Pancreas (tissue), 10 donors: ENCODE measurements at regions not wholly inside any gene's neighbourhood (a gene's known extent, or its start where the extent isn't known, plus 50 kb on each side); places are given as distances from the start of the nearest gene placed in this dataset.
"Not testable (repeated sequence)": the region's sequence is repeated elsewhere in the genome, so short reads cannot be mapped to it uniquely, and the experiment has no call there.

Experiments used
- ATAC-seq, 4 donors: fragments of 200-7000 bp; cut with Tn5 transposase; one replicate each; pipeline versions ENCODE4 v1.8.0 to v1.9.1; 2020; ENCODE audit warnings: mild to moderate bottlenecking in 4 of 4, moderate library complexity in 4 of 4
- DNase-seq, 6 donors: peaks; one replicate each; pipeline ENCODE4 v3.0.0-alpha.2; 2020
- FAIRE-seq: peaks from 2 replicates; lab custom pipeline; 2012; peaks lifted over from hg19 to GRCh38; lab: Jason Lieb, UNC
- H3K27ac ChIP-seq, 4 donors: fragments of 200-600 bp; sonication (generic); 1 replicate in 3 of 4; 2 replicates in 1 of 4; pipeline versions ENCODE4 v1.5.0 to v1.8.0; 2020
- H3K27me3 ChIP-seq, 4 donors: fragments of 200-600 bp; one replicate each; pipeline ENCODE4 v1.8.0; 2021
- H3K36me3 ChIP-seq, 3 donors: fragments of 200-600 bp; sonication (generic) in 1 of 3; one replicate each; pipeline versions ENCODE4 v1.5.0 to v1.8.0; 2020 to 2021
- H3K4me1 ChIP-seq, 3 donors: fragments of 200-600 bp; one replicate each; pipeline ENCODE4 v1.8.0; 2021
- H3K4me3 ChIP-seq, 4 donors: fragments of 200-600 bp; sonication (generic) in 2 of 4; one replicate each; pipeline versions ENCODE4 v1.5.0 to v1.8.0; 2020 to 2021
- H3K9me3 ChIP-seq, 4 donors: fragments of 200-600 bp; one replicate each; pipeline ENCODE4 v1.8.0; 2021
- CTCF ChIP-seq, 4 donors: fragments of 200-600 bp; sonication (generic) in 3 of 4; IDR thresholded peaks; one replicate each; pipeline versions ENCODE4 v1.5.0 to v1.8.0; 2021; ENCODE audit warnings: antibody characterized with exemption in 4 of 4
- WGBS, 2 donors: extraction: QIAGEN DNeasy Blood & Tissue Kit; methylation state at CpG; one replicate each; pipeline ENCODE4 v1.1.7; 2013; 5-methylcytosine and 5-hydroxymethylcytosine counted together
- intact Hi-C, 3 donors: fragments of 100-400 bp; cut with DNase I; formaldehyde crosslinking; loops; one replicate each; pipeline versions ENCODE4 v1.11.1 to v1.14.2; 2022
- donor health status: healthy with polysubstance abuse.
- donor health status: DM: no; HTN: no; CAD: no; lungs with moderate emphysema.
- donor health status: DM: no; HTN: no; CAD: no.
- donor health status: control.
- donor health status: control.
- donor health status: Bipolar disorder and iron deficiency.
- donor health status: DM: yes; HTN: yes; CAD: no.
- donor health status: DM: no; HTN: no; CAD: no.
- donor health status: DM: no; HTN: no; CAD: no.
- donor health status: DM: yes; HTN: yes; CAD: no.

- ATAC-seq (no peak), DNase-seq (no peak), FAIRE-seq (no peak)
- no peaks in the 10 kb centered on the region for H3K9me3 ChIP-seq
- no peak for TF ChIP-seq CTCF (IDR thresholded peaks at IDR 0.05)
- 85 to 95% methylated on average over 2 of the region's 2 CpGs for WGBS, 2 donors
- no peaks in the 10 kb centered on the region for H3K4me1 ChIP-seq
- intact Hi-C loops = no loop called here
- H3K27ac ChIP-seq = no peak overlapping the region
- H3K36me3 ChIP-seq = no peaks in the 10 kb centered on the region
- H3K27me3 ChIP-seq = no peaks in the 10 kb centered on the region
- no peak overlapping the region for H3K4me3 ChIP-seq
Measured at GRCh38 chr3:20836801-20837200, 650.8 kb upstream of the SGO1 start.

GRCh38 chr3:20832963-20833362 is 647.0 kb upstream of the SGO1 start:
- no peaks in the 10 kb centered on the region for H3K4me1 ChIP-seq
- H3K4me3 ChIP-seq = no peak overlapping the region
- no peak overlapping the region for H3K27ac ChIP-seq
- no peaks in the 10 kb centered on the region for H3K36me3 ChIP-seq
- WGBS, 2 donors = 83 to 93% methylated on average over 2 of the region's 2 CpGs
- ATAC-seq (no peak), FAIRE-seq (no peak), DNase-seq (no peak)
- H3K9me3 ChIP-seq = no peaks in the 10 kb centered on the region
- intact Hi-C loops = no loop called here
- TF ChIP-seq CTCF (IDR thresholded peaks at IDR 0.05) = no peak
- no peaks in the 10 kb centered on the region for H3K27me3 ChIP-seq

GRCh38 chr3:20822251-20822650 is 636.2 kb upstream of the SGO1 start:
- intact Hi-C loops = no loop called here
- Histone ChIP-seq H3K27me3 (no peaks in the 10 kb centered on the region), H3K36me3 (no peaks in the 10 kb centered on the region), H3K9me3 (no peaks in the 10 kb centered on the region), H3K4me1 (no peaks in the 10 kb centered on the region), H3K27ac (no peak overlapping the region), H3K4me3 (no peak overlapping the region)
- DNase-seq (no peak), FAIRE-seq (no peak), ATAC-seq (no peak)
- no peak for TF ChIP-seq CTCF (IDR thresholded peaks at IDR 0.05)

- H3K27ac ChIP-seq, H3K4me3 ChIP-seq, ATAC-seq, DNase-seq, H3K36me3 ChIP-seq, FAIRE-seq, intact Hi-C loops, H3K4me1 ChIP-seq, H3K27me3 ChIP-seq, H3K9me3 ChIP-seq: not testable (repeated sequence)
- WGBS, 2 donors = 86 to 88% methylated on average over 9 of the region's 9 CpGs
Measured at GRCh38 chr3:20820872-20821271, 634.9 kb upstream of the SGO1 start.

GRCh38 chr3:20811631-20812030 is 625.6 kb upstream of the SGO1 start:
- no peak overlapping the region for H3K27ac ChIP-seq
- no peaks in the 10 kb centered on the region for H3K9me3 ChIP-seq
- no peaks in the 10 kb centered on the region for H3K4me1 ChIP-seq
- no peaks in the 10 kb centered on the region for H3K36me3 ChIP-seq
- H3K27me3 ChIP-seq = no peaks in the 10 kb centered on the region
- ATAC-seq (no peak), FAIRE-seq (no peak), DNase-seq (no peak)
- H3K4me3 ChIP-seq = no peak overlapping the region
- TF ChIP-seq CTCF (IDR thresholded peaks at IDR 0.05) = no peak
- intact Hi-C loops = no loop called here
- WGBS, 2 donors = 60 to 73% methylated on average over 2 of the region's 2 CpGs

GRCh38 chr3:20811006-20811405 is 625.0 kb upstream of the SGO1 start:
- H3K4me1 ChIP-seq = no peaks in the 10 kb centered on the region
- no peak overlapping the region for H3K27ac ChIP-seq
- no peak for DNase-seq
- WGBS, 2 donors = 64 to 83% methylated on average over 2 of the region's 2 CpGs
- intact Hi-C loops = no loop called here
- no peaks in the 10 kb centered on the region for H3K9me3 ChIP-seq
- no peak overlapping the region for H3K4me3 ChIP-seq
- FAIRE-seq = no peak
- TF ChIP-seq CTCF (IDR thresholded peaks at IDR 0.05) = no peak
- H3K27me3 ChIP-seq = no peaks in the 10 kb centered on the region
- H3K36me3 ChIP-seq = no peaks in the 10 kb centered on the region
- ATAC-seq = no peak
